Astrocyte (in vitro differentiated cells and primary cell): ENCODE measurements at regions not wholly inside any gene's neighbourhood (a gene's known extent, or its start where the extent isn't known, plus 50 kb on each side); places are given as distances from the start of the nearest gene placed in this dataset.

Experiments used
- EZH2 ChIP-seq: IDR thresholded peaks from 2 replicates; pipeline ENCODE4 v1.6.1; 2012; ENCODE audit warnings: mild to moderate bottlenecking, low read length, inconsistent platforms; ENCODE audit not compliant: insufficient read depth
- TF ChIP-seq, protein P1 (sequence below): IDR thresholded peaks from 2 replicates; pipeline ENCODE4 v1.5.1; 2011; ENCODE audit warnings: low read depth, mild to moderate bottlenecking, inconsistent platforms, low read length, moderate library complexity; ENCODE audit not compliant: insufficient read depth

GRCh38 chr4:138961664-138962063 lies 53.9 kb upstream of the NOCT start:
- TF ChIP-seq, protein P1, sequence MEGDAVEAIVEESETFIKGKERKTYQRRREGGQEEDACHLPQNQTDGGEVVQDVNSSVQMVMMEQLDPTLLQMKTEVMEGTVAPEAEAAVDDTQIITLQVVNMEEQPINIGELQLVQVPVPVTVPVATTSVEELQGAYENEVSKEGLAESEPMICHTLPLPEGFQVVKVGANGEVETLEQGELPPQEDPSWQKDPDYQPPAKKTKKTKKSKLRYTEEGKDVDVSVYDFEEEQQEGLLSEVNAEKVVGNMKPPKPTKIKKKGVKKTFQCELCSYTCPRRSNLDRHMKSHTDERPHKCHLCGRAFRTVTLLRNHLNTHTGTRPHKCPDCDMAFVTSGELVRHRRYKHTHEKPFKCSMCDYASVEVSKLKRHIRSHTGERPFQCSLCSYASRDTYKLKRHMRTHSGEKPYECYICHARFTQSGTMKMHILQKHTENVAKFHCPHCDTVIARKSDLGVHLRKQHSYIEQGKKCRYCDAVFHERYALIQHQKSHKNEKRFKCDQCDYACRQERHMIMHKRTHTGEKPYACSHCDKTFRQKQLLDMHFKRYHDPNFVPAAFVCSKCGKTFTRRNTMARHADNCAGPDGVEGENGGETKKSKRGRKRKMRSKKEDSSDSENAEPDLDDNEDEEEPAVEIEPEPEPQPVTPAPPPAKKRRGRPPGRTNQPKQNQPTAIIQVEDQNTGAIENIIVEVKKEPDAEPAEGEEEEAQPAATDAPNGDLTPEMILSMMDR = no peak
- no peak for TF ChIP-seq EZH2
